Neural crest cell (in vitro differentiated cells): ENCODE measurements at regions not wholly inside any gene's neighbourhood (a gene's known extent, or its start where the extent isn't known, plus 50 kb on each side); places are given as distances from the start of the nearest gene placed in this dataset.
"Not testable (repeated sequence)": the region's sequence is repeated elsewhere in the genome, so short reads cannot be mapped to it uniquely, and the experiment has no call there.

ENCODE experiments used
- DNase-seq: peaks from one replicate; pipeline ENCODE4 v3.0.0; 2021; ENCODE audit warnings: low read depth, mixed read lengths, low spot score
- H3K27ac Mint-ChIP-seq: one replicate; pipeline ENCODE4 v1.8.0; 2021; ENCODE audit warnings: mild to moderate bottlenecking, mixed read lengths; ENCODE audit not compliant: unreplicated experiment
- H3K27me3 Mint-ChIP-seq: 2 replicates; pipeline ENCODE4 v1.8.0; 2021; ENCODE audit warnings: low read depth, mild to moderate bottlenecking, mixed read lengths
- H3K36me3 Mint-ChIP-seq: 2 replicates; pipeline ENCODE4 v1.8.0; 2021; ENCODE audit warnings: low read depth, mild to moderate bottlenecking, mixed read lengths
- H3K4me1 Mint-ChIP-seq: 2 replicates; pipeline ENCODE4 v1.8.0; 2021; ENCODE audit warnings: mixed read lengths
- H3K4me3 Mint-ChIP-seq: one replicate; pipeline ENCODE4 v1.8.0; 2021; ENCODE audit warnings: mild to moderate bottlenecking, mixed read lengths
- H3K9me3 Mint-ChIP-seq: 2 replicates; pipeline ENCODE4 v1.8.0; 2021; ENCODE audit warnings: mixed read lengths
- CTCF ChIP-seq: fragments of 200-600 bp; sonication (generic); conservative IDR thresholded peaks from 2 replicates; pipeline ENCODE4 v1.5.0; 2021; ENCODE audit warnings: antibody characterized with exemption, mild to moderate bottlenecking

- H3K27me3 Mint-ChIP-seq, result no peaks in the 10 kb centered on the region
- no peaks in the 10 kb centered on the region for H3K36me3 Mint-ChIP-seq
- no peak for TF ChIP-seq CTCF
- no peak overlapping the region for H3K4me3 Mint-ChIP-seq
- H3K4me1 Mint-ChIP-seq, result no peaks in the 10 kb centered on the region
- no peak overlapping the region for H3K27ac Mint-ChIP-seq
- H3K9me3 Mint-ChIP-seq, result peaks cover 8% of the 10 kb centered on the region
- no peak for DNase-seq
These were observed 2270.0 kb downstream of the ARAP2 start for GRCh38 chr4:33974270-33974669.

- Mint-ChIP-seq H3K27me3 (no peaks in the 10 kb centered on the region), H3K36me3 (no peaks in the 10 kb centered on the region)
These were observed 2268.3 kb downstream of the ARAP2 start for GRCh38 chr4:33975995-33976394.

GRCh38 chr4:33979781-33980180, 2264.5 kb downstream of the ARAP2 start:
- H3K9me3 Mint-ChIP-seq, H3K27me3 Mint-ChIP-seq, DNase-seq, H3K36me3 Mint-ChIP-seq, H3K27ac Mint-ChIP-seq, H3K4me1 Mint-ChIP-seq, H3K4me3 Mint-ChIP-seq: not testable (repeated sequence)

More at GRCh38 chr4:33975995-33976394, 2268.3 kb downstream of the ARAP2 start:
- no peaks in the 10 kb centered on the region for H3K4me1 Mint-ChIP-seq
- H3K9me3 Mint-ChIP-seq, result peaks cover 5% of the 10 kb centered on the region
- no peak for DNase-seq
- no peak overlapping the region for H3K4me3 Mint-ChIP-seq
- TF ChIP-seq CTCF, result no peak
- H3K27ac Mint-ChIP-seq, result no peak overlapping the region

GRCh38 chr4:33980361-33980760, 2264.0 kb downstream of the ARAP2 start:
- H3K27ac Mint-ChIP-seq, result no peak overlapping the region
- no peaks in the 10 kb centered on the region for H3K4me1 Mint-ChIP-seq
- H3K27me3 Mint-ChIP-seq, result no peaks in the 10 kb centered on the region
- no peak for DNase-seq
- H3K4me3 Mint-ChIP-seq, result no peak overlapping the region
- peaks cover under 1% of the 10 kb centered on the region for H3K9me3 Mint-ChIP-seq
- no peaks in the 10 kb centered on the region for H3K36me3 Mint-ChIP-seq
- TF ChIP-seq CTCF, result no peak

GRCh38 chr4:33989820-33990443, 2254.4 kb downstream of the ARAP2 start:
- H3K9me3 Mint-ChIP-seq, result no peaks in the 10 kb centered on the region
- no peak for DNase-seq
- no peak for TF ChIP-seq CTCF
- no peaks in the 10 kb centered on the region for H3K4me1 Mint-ChIP-seq
- no peak overlapping the region for H3K27ac Mint-ChIP-seq
- no peaks in the 10 kb centered on the region for H3K27me3 Mint-ChIP-seq
- H3K4me3 Mint-ChIP-seq, result no peak overlapping the region
- no peaks in the 10 kb centered on the region for H3K36me3 Mint-ChIP-seq

- TF ChIP-seq CTCF, result no peak
- no peaks in the 10 kb centered on the region for H3K9me3 Mint-ChIP-seq
- H3K36me3 Mint-ChIP-seq, result no peaks in the 10 kb centered on the region
- no peaks in the 10 kb centered on the region for H3K4me1 Mint-ChIP-seq
- no peaks in the 10 kb centered on the region for H3K27me3 Mint-ChIP-seq
- DNase-seq, result no peak
- H3K4me3 Mint-ChIP-seq, result no peak overlapping the region
- no peak overlapping the region for H3K27ac Mint-ChIP-seq
These were observed 2248.1 kb downstream of the ARAP2 start for GRCh38 chr4:33996075-33996718.
